Stomach (tissue), 8 donors: ENCODE measurements at regions not wholly inside any gene's neighbourhood (a gene's known extent, or its start where the extent isn't known, plus 50 kb on each side); places are given as distances from the start of the nearest gene placed in this dataset.
A peak's percentile ranks its signal among the peaks of the same experiment; 100 is the strongest.

Source experiments
- DNase-seq, 2 donors: peaks; one replicate each; pipeline versions ENCODE4 v3.0.0 to v3.0.0-alpha.2; 2013 to 2019
- H3K27ac ChIP-seq, 5 donors: fragments of 200-600 bp in 4 of 5; sonication (generic) in 4 of 5; one replicate each; pipeline ENCODE4 v1.5.1; 2013 to 2019; ENCODE audit warnings: mild to moderate bottlenecking in 1 of 5, moderate library complexity in 1 of 5
- H3K27me3 ChIP-seq, 3 donors: fragments of 200-600 bp; sonication (generic); one replicate each; pipeline ENCODE4 v1.5.1; 2017 to 2019; ENCODE audit warnings: mixed run types in 1 of 3
- H3K36me3 ChIP-seq, 4 donors: fragments of 200-600 bp; sonication (generic); 1 replicate in 3 of 4; 2 replicates in 1 of 4; pipeline ENCODE4 v1.5.1; 2016 to 2019
- H3K4me1 ChIP-seq, 4 donors: fragments of 200-600 bp; sonication (generic); one replicate each; pipeline ENCODE4 v1.5.1; 2016 to 2019
- H3K4me3 ChIP-seq, 4 donors: fragments of 200-600 bp; sonication (generic) in 3 of 4; one replicate each; pipeline ENCODE4 v1.5.1; 2016 to 2019; ENCODE audit warnings: mild to moderate bottlenecking in 1 of 4
- H3K9me3 ChIP-seq, 4 donors: fragments of 200-600 bp; sonication (generic); one replicate each; pipeline ENCODE4 v1.5.1; 2016 to 2019
- EP300 ChIP-seq: sonication (generic); formaldehyde crosslinking; IDR thresholded peaks from one replicate; pipeline ENCODE4 v1.6.1; 2017; ENCODE audit warnings: antibody characterized with exemption
- POLR2A ChIP-seq, 4 donors: fragments of 450-650 bp; IDR thresholded peaks; one replicate each; pipeline ENCODE4 v1.6.1; 2016; ENCODE audit warnings: antibody characterized with exemption in 4 of 4, control low read depth in 2 of 4, mild to moderate bottlenecking in 1 of 4, moderate library complexity in 1 of 4
- POLR2AphosphoS5 ChIP-seq, 3 donors: sonication (generic); formaldehyde crosslinking; IDR thresholded peaks; one replicate each; pipeline ENCODE4 v1.6.1; 2016; ENCODE audit warnings: antibody characterized with exemption in 3 of 3
- WGBS, 5 donors: extraction: QIAGEN DNeasy Blood & Tissue Kit in 3 of 5; methylation state at CpG; one replicate each; pipeline versions ENCODE4 v1.1.5 to v1.1.7; 2013 to 2018; 5-methylcytosine and 5-hydroxymethylcytosine counted together
- intact Hi-C: fragments of 100-400 bp; cut with DNase I; formaldehyde crosslinking; loops from one replicate; pipeline ENCODE4 v1.15.1; 2023; ENCODE audit warnings: low total_unique reads
- TF ChIP-seq, protein P1 (sequence below), 7 experiments: fragments of 450-650 bp in 4 of 7; fragments of 200-600 bp in 3 of 7; sonication (generic) in 3 of 7; IDR thresholded peaks; one replicate each; pipeline ENCODE4 v1.5.1; 2016 to 2019; ENCODE audit warnings: antibody characterized with exemption in 7 of 7, control low read depth in 2 of 7, mild to moderate bottlenecking in 1 of 7
- donor health status: healthy with polysubstance abuse.
- donor health status: Bipolar disorder and iron deficiency.
- donor health status: healthy.

GRCh38 chr4:111400741-111401140 is 744.5 kb upstream of the FAM241A start:
- Histone ChIP-seq H3K4me3 (no peak overlapping the region), H3K27ac (no peak overlapping the region), H3K9me3 (no peaks in the 10 kb centered on the region), H3K27me3 (no peaks in the 10 kb centered on the region), H3K36me3 (no peaks in the 10 kb centered on the region), H3K4me1 (peaks cover 0 to 5% (median 0%) of the 10 kb centered on the region in 4 donors)
- intact Hi-C loops, result no loop called here
- TF ChIP-seq POLR2A (IDR thresholded peaks at IDR 0.05), result no peak
- no peak for TF ChIP-seq EP300
- TF ChIP-seq POLR2AphosphoS5 (IDR thresholded peaks at IDR 0.05), result no peak
- TF ChIP-seq, protein P1, sequence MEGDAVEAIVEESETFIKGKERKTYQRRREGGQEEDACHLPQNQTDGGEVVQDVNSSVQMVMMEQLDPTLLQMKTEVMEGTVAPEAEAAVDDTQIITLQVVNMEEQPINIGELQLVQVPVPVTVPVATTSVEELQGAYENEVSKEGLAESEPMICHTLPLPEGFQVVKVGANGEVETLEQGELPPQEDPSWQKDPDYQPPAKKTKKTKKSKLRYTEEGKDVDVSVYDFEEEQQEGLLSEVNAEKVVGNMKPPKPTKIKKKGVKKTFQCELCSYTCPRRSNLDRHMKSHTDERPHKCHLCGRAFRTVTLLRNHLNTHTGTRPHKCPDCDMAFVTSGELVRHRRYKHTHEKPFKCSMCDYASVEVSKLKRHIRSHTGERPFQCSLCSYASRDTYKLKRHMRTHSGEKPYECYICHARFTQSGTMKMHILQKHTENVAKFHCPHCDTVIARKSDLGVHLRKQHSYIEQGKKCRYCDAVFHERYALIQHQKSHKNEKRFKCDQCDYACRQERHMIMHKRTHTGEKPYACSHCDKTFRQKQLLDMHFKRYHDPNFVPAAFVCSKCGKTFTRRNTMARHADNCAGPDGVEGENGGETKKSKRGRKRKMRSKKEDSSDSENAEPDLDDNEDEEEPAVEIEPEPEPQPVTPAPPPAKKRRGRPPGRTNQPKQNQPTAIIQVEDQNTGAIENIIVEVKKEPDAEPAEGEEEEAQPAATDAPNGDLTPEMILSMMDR (IDR thresholded peaks at IDR 0.05), result no peak
- peak in 1 of 2 donors; percentile 80 for DNase-seq
- WGBS, 5 donors, result 42 to 63% (median 46%) methylated on average over 4 of the region's 4 CpGs

GRCh38 chr4:111404673-111405072 is 740.6 kb upstream of the FAM241A start:
- Histone ChIP-seq H3K9me3 (peaks cover 0 to 6% (median 2%) of the 10 kb centered on the region in 4 donors), H3K4me1 (peaks cover 0 to under 1% (median 0%) of the 10 kb centered on the region in 4 donors), H3K4me3 (no peak overlapping the region), H3K27ac (no peak overlapping the region), H3K36me3 (no peaks in the 10 kb centered on the region), H3K27me3 (no peaks in the 10 kb centered on the region)
- TF ChIP-seq, protein P1 (IDR thresholded peaks at IDR 0.05), result no peak
- no peak for TF ChIP-seq EP300
- no peak for TF ChIP-seq POLR2A (IDR thresholded peaks at IDR 0.05)
- no peak for TF ChIP-seq POLR2AphosphoS5 (IDR thresholded peaks at IDR 0.05)
- intact Hi-C loops, result no loop called here
- DNase-seq, result peak in 1 of 2 donors; percentile 36
- 61 to 85% (median 75%) methylated on average over 3 of the region's 3 CpGs for WGBS, 5 donors

DNA sequence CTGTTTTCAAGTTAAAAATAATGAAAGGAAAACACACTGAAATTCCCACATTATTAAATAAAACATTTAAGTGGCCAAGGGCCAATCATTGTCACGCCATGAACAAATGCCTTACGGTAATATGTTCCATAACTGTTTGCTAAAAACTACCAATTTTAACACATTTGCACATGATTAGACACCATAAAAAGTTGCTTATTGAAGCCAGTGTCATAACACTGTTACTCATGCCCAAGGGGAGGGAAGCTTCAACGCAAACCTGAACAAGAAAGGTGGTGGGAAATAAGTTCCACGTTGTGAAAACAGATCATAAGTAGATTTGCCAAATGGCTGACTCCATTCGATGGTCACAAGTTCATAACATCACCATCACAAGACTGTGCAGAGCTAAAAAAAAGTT is 739.3 kb upstream of the FAM241A start:
- H3K27me3 ChIP-seq, result no peaks in the 10 kb centered on the region
- intact Hi-C loops, result no loop called here
- peaks cover 0 to 6% (median 2%) of the 10 kb centered on the region in 4 donors for H3K9me3 ChIP-seq
- no peaks in the 10 kb centered on the region for H3K4me1 ChIP-seq
- TF ChIP-seq EP300, result no peak
- TF ChIP-seq POLR2AphosphoS5 (IDR thresholded peaks at IDR 0.05), result no peak
- TF ChIP-seq, protein P1 (IDR thresholded peaks at IDR 0.05), result no peak
- TF ChIP-seq POLR2A (IDR thresholded peaks at IDR 0.05), result no peak
- no peak for DNase-seq
- 64 to 80% (median 74%) methylated on average over 5 of the region's 5 CpGs for WGBS, 5 donors
- H3K4me3 ChIP-seq, result no peak overlapping the region
- H3K27ac ChIP-seq, result no peak overlapping the region
- H3K36me3 ChIP-seq, result no peaks in the 10 kb centered on the region

GRCh38 chr4:111410571-111410970 is 734.7 kb upstream of the FAM241A start:
- H3K4me1 ChIP-seq, result no peaks in the 10 kb centered on the region
- DNase-seq, result no peak
- no peaks in the 10 kb centered on the region for H3K36me3 ChIP-seq
- H3K27me3 ChIP-seq, result no peaks in the 10 kb centered on the region
- H3K4me3 ChIP-seq, result no peak overlapping the region
- TF ChIP-seq, protein P1 (IDR thresholded peaks at IDR 0.05), result no peak
- TF ChIP-seq POLR2A (IDR thresholded peaks at IDR 0.05), result no peak
- no peak for TF ChIP-seq EP300
- no peak for TF ChIP-seq POLR2AphosphoS5 (IDR thresholded peaks at IDR 0.05)
- peaks cover 0 to 17% (median 2%) of the 10 kb centered on the region in 4 donors for H3K9me3 ChIP-seq
- no peak overlapping the region for H3K27ac ChIP-seq
- intact Hi-C loops, result no loop called here
